ENCODE measurements at regions not wholly inside any gene's neighbourhood (a gene's known extent, or its start where the extent isn't known, plus 50 kb on each side); places are given as distances from the start of the nearest gene placed in this dataset.

GRCh38 chr13:104961246-104961645, 1574.2 kb downstream of the EFNB2 start:
- TF ChIP-seq CTCF (IDR thresholded peaks at IDR 0.05) (no peak), POLR2A (IDR thresholded peaks at IDR 0.05) (no peak), POLR2AphosphoS5 (IDR thresholded peaks at IDR 0.05; ENCODE audit: insufficient read depth in 1 of 2, low read depth in 1 of 2) (no peak)

All from vagina (tissue), 2 donors.